ENCODE measurements at regions not wholly inside any gene's neighbourhood (a gene's known extent, or its start where the extent isn't known, plus 50 kb on each side); places are given as distances from the start of the nearest gene placed in this dataset.

DNA sequence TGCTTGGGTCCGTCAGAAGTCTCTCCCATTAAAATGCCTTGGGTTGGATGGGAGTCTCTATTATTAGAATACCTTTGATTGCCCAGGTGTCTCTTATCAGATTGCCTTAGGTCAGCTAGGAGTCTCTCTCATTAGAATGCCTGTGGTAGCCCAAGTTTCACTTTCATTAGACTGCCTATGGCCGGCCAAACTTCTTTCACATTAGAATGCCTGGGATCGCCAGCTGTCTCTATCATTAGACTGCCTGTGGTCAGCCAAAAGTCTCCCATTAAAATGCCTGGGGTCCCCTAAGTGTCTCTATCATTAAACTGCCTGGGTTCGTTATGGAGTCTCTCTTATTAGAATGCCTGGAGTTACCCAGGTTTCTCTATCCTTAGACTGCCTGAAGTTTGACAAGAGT, 1476.7 kb downstream of the UQCRFS1 start:
- Mint-ChIP-seq H3K27ac (no peak overlapping the region), H3K4me3 (no peak overlapping the region), H3K27me3 (ENCODE audit: low read depth) (peaks cover 4% of the 10 kb centered on the region; the same call in 1 of the 2 replicates), H3K36me3 (ENCODE audit: insufficient read depth in 1 of 3, low read depth in 3 of 3) (peaks cover 54 to 89% (median 66%) of the 10 kb centered on the region in 3 experiments), H3K9me3 (peaks cover 0 to 100% of the 10 kb centered on the region in 2 experiments), H3K4me1 (no peaks in the 10 kb centered on the region)
- H3K14ac ChIP-seq (ENCODE audit: insufficient read depth, low read length): no peak overlapping the region
- H4K8ac ChIP-seq (replicated peaks; ENCODE audit: insufficient read length, low read depth, low read length): no peak overlapping the region
- no peak overlapping the region for H2BK12ac ChIP-seq (ENCODE audit: insufficient read length, low read depth, low read length)
- H4K5ac ChIP-seq (ENCODE audit: insufficient read length, low read depth, low read length): no peak overlapping the region
- no peaks in the 10 kb centered on the region for H3K27me3 ChIP-seq (ENCODE audit: insufficient read depth, low read length)
- no peak overlapping the region for H2BK15ac ChIP-seq (ENCODE audit: low read depth, low read length)
- H2BK5ac ChIP-seq (ENCODE audit: insufficient read length, low read length): no peak overlapping the region
- no peak overlapping the region for H3K27ac ChIP-seq (ENCODE audit: insufficient read length, low read depth, low read length)
- no peak overlapping the region for H2AK5ac ChIP-seq (ENCODE audit: insufficient read length, low read length)
- H2AFZ ChIP-seq (ENCODE audit: low read length): no peak overlapping the region
- no CpG with 5 or more reads among the region's 4 CpGs for WGBS (ENCODE audit: extremely low coverage, insufficient read length, low lambda C conversion rate)
- no peak overlapping the region for H2BK20ac ChIP-seq (ENCODE audit: low read depth, low read length, poor library complexity, severe bottlenecking)
- H3K18ac ChIP-seq (ENCODE audit: insufficient read length, low read depth, low read length): no peak overlapping the region
- H3K79me1 ChIP-seq (ENCODE audit: insufficient read depth, low read depth, low read length, poor library complexity, severe bottlenecking): no peaks in the 10 kb centered on the region
- no peak overlapping the region for H4K91ac ChIP-seq (ENCODE audit: insufficient read length, low read depth, low read length)
- no peak for DNase-seq
- no peak overlapping the region for H2BK120ac ChIP-seq (ENCODE audit: low read depth, low read length, poor library complexity, severe bottlenecking)
- H3K4me2 ChIP-seq (ENCODE audit: insufficient read depth, insufficient read length, low read length): no peak overlapping the region
- no peak overlapping the region for H3K9ac ChIP-seq (ENCODE audit: extremely low read depth, insufficient read length, low read length)
- no peak overlapping the region for H3T11ph ChIP-seq (ENCODE audit: low read length)
- H4K20me1 ChIP-seq (ENCODE audit: control insufficient read depth, insufficient read depth, insufficient read length): no peaks in the 10 kb centered on the region
- no peak overlapping the region for H3K4ac ChIP-seq (ENCODE audit: low read depth, low read length)
- peaks cover 35% of the 10 kb centered on the region for H3K9me3 ChIP-seq (ENCODE audit: control insufficient read depth, low read depth, low read length)
- no peak overlapping the region for H3K56ac ChIP-seq (ENCODE audit: insufficient read length, low read depth, low read length)
- H3K79me2 ChIP-seq (ENCODE audit: insufficient read depth, low read length): no peaks in the 10 kb centered on the region
- no peak overlapping the region for H3K23ac ChIP-seq (ENCODE audit: insufficient read length, low read depth, low read length)
- H3K23me2 ChIP-seq (ENCODE audit: insufficient read length, low read depth, low read length, poor library complexity, severe bottlenecking): no peaks in the 10 kb centered on the region
- TF ChIP-seq, protein P1, sequence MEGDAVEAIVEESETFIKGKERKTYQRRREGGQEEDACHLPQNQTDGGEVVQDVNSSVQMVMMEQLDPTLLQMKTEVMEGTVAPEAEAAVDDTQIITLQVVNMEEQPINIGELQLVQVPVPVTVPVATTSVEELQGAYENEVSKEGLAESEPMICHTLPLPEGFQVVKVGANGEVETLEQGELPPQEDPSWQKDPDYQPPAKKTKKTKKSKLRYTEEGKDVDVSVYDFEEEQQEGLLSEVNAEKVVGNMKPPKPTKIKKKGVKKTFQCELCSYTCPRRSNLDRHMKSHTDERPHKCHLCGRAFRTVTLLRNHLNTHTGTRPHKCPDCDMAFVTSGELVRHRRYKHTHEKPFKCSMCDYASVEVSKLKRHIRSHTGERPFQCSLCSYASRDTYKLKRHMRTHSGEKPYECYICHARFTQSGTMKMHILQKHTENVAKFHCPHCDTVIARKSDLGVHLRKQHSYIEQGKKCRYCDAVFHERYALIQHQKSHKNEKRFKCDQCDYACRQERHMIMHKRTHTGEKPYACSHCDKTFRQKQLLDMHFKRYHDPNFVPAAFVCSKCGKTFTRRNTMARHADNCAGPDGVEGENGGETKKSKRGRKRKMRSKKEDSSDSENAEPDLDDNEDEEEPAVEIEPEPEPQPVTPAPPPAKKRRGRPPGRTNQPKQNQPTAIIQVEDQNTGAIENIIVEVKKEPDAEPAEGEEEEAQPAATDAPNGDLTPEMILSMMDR (conservative IDR thresholded peaks at IDR 0.05): no peak
- no peaks in the 10 kb centered on the region for H3K4me1 ChIP-seq (ENCODE audit: insufficient read depth, low read length)
